ENCODE measurements at regions not wholly inside any gene's neighbourhood (a gene's known extent, or its start where the extent isn't known, plus 50 kb on each side); places are given as distances from the start of the nearest gene placed in this dataset.

GRCh38 chr5:91521785-91522184, 138.7 kb upstream of the ARRDC3 start:
- H3K36me3 Mint-ChIP-seq: no peaks in the 10 kb centered on the region
- ATAC-seq: no peak
- TF ChIP-seq ZNF263 (CRISPR knock-in tag; IDR thresholded peaks at IDR 0.05; ENCODE audit: low read depth) (no peak), ZNF138 (CRISPR knock-in tag; conservative IDR thresholded peaks at IDR 0.05) (no peak), USF1 (CRISPR knock-in tag; IDR thresholded peaks at IDR 0.05) (no peak), SMAD4 (CRISPR knock-in tag; IDR thresholded peaks at IDR 0.05) (no peak), ZNF317 (CRISPR knock-in tag; IDR thresholded peaks at IDR 0.05; ENCODE audit: borderline replicate concordance, low read depth) (no peak), NR2C2 (CRISPR knock-in tag; IDR thresholded peaks at IDR 0.05) (no peak), CTCF (IDR thresholded peaks at IDR 0.05) (no peak), FOXP4 (CRISPR knock-in tag; IDR thresholded peaks at IDR 0.05) (no peak), GTF2I (CRISPR knock-in tag; conservative IDR thresholded peaks at IDR 0.05) (no peak)
- TF ChIP-seq, protein P1, sequence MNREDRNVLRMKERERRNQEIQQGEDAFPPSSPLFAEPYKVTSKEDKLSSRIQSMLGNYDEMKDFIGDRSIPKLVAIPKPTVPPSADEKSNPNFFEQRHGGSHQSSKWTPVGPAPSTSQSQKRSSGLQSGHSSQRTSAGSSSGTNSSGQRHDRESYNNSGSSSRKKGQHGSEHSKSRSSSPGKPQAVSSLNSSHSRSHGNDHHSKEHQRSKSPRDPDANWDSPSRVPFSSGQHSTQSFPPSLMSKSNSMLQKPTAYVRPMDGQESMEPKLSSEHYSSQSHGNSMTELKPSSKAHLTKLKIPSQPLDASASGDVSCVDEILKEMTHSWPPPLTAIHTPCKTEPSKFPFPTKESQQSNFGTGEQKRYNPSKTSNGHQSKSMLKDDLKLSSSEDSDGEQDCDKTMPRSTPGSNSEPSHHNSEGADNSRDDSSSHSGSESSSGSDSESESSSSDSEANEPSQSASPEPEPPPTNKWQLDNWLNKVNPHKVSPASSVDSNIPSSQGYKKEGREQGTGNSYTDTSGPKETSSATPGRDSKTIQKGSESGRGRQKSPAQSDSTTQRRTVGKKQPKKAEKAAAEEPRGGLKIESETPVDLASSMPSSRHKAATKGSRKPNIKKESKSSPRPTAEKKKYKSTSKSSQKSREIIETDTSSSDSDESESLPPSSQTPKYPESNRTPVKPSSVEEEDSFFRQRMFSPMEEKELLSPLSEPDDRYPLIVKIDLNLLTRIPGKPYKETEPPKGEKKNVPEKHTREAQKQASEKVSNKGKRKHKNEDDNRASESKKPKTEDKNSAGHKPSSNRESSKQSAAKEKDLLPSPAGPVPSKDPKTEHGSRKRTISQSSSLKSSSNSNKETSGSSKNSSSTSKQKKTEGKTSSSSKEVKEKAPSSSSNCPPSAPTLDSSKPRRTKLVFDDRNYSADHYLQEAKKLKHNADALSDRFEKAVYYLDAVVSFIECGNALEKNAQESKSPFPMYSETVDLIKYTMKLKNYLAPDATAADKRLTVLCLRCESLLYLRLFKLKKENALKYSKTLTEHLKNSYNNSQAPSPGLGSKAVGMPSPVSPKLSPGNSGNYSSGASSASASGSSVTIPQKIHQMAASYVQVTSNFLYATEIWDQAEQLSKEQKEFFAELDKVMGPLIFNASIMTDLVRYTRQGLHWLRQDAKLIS (CRISPR knock-in tag; IDR thresholded peaks at IDR 0.05; ENCODE audit: borderline replicate concordance): no peak
- no peaks in the 10 kb centered on the region for H3K27me3 Mint-ChIP-seq (ENCODE audit: low read depth)
- no peaks in the 10 kb centered on the region for H3K9me3 Mint-ChIP-seq
- peaks cover 4% of the 10 kb centered on the region; the same call in 1 of the 2 replicates for H3K4me1 Mint-ChIP-seq
- no peak overlapping the region for H3K4me3 Mint-ChIP-seq
- DNase-seq (ENCODE audit: low spot score): no peak
- H3K27ac Mint-ChIP-seq: no peak overlapping the region
- POLR2A ChIA-PET: no interaction called here
- CTCF ChIA-PET: no interaction called here

DNA sequence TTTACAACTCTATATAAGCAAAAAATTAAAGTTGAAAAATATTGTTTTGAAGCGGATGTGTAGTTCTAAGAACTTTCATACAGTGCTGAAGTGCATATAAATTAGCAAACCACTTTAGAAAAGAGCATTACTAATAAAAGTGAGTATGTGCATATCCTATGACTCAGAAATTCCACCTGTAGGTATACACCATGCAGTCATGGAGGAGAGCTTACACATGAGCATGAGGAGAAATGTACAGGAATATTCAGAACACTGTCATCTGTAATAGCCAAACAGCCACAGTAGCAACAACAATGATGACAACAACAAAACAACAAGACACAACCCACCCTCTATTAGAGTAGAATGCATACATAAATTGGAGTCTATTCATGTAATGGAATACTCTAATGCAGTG, 138.2 kb upstream of the ARRDC3 start:
- ChIA-PET POLR2A (no interaction called here), CTCF (no interaction called here)
- ATAC-seq: no peak
- Mint-ChIP-seq H3K27ac (no peak overlapping the region), H3K36me3 (no peaks in the 10 kb centered on the region), H3K4me1 (peaks cover 4% of the 10 kb centered on the region; the same call in 1 of the 2 replicates), H3K9me3 (no peaks in the 10 kb centered on the region), H3K4me3 (no peak overlapping the region), H3K27me3 (ENCODE audit: low read depth) (no peaks in the 10 kb centered on the region)
- DNase-seq (ENCODE audit: low spot score): no peak
- TF ChIP-seq ZSCAN18 (CRISPR knock-in tag; IDR thresholded peaks at IDR 0.05): no peak
- no peak for TF ChIP-seq KAT7 (CRISPR knock-in tag; IDR thresholded peaks at IDR 0.05; ENCODE audit: borderline replicate concordance)
- TF ChIP-seq ZNF281 (CRISPR knock-in tag; IDR thresholded peaks at IDR 0.05): no peak
- TF ChIP-seq RORB (CRISPR knock-in tag; IDR thresholded peaks at IDR 0.05): no peak
- no peak for TF ChIP-seq PRRX2 (CRISPR knock-in tag; IDR thresholded peaks at IDR 0.05)
- no peak for TF ChIP-seq ZNF423 (CRISPR knock-in tag; IDR thresholded peaks at IDR 0.05)
- no peak for TF ChIP-seq IRF1 (CRISPR knock-in tag; IDR thresholded peaks at IDR 0.05)
- TF ChIP-seq IRF2 (CRISPR knock-in tag; IDR thresholded peaks at IDR 0.05; ENCODE audit: borderline replicate concordance, low read depth): no peak
- TF ChIP-seq TEAD4 (CRISPR knock-in tag; IDR thresholded peaks at IDR 0.05): no peak
